NCI-H69 (cell line): ENCODE measurements at regions not wholly inside any gene's neighbourhood (a gene's known extent, or its start where the extent isn't known, plus 50 kb on each side); places are given as distances from the start of the nearest gene placed in this dataset.
A peak's percentile ranks its signal among the peaks of the same experiment; 100 is the strongest.

ENCODE experiments used
- DNase-seq: peaks from one replicate; lab custom pipeline; 2025; lab: John Stamatoyannopoulos, UW

DNA sequence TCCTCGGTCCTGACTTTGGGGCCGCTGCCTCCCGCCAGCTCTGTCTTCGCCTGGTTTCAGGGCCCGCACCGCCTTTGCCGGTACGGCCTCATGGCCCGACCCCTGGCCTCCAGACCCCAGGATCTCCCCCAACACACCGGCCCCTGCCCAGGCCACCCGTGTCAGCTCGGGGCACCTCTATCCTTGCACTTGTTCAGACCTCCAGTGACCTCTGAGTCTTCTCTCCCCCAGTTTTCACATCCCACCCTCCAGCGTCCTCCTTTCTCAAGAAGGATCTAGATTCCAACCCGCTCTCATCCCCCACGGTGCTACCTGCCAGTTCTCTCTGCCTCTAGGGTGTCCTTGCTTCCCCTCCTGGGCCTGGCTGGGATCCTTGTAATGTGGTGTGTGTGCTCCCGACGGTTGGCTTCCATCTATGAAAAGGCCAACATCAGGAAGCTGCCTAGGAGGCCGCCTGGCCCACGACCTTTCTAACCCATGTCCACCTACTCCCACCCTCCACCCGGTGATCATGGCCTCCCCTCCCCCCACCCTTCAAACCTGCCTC is 61.1 kb downstream of the SPATA31C2 start:
- no peak for DNase-seq

DNA sequence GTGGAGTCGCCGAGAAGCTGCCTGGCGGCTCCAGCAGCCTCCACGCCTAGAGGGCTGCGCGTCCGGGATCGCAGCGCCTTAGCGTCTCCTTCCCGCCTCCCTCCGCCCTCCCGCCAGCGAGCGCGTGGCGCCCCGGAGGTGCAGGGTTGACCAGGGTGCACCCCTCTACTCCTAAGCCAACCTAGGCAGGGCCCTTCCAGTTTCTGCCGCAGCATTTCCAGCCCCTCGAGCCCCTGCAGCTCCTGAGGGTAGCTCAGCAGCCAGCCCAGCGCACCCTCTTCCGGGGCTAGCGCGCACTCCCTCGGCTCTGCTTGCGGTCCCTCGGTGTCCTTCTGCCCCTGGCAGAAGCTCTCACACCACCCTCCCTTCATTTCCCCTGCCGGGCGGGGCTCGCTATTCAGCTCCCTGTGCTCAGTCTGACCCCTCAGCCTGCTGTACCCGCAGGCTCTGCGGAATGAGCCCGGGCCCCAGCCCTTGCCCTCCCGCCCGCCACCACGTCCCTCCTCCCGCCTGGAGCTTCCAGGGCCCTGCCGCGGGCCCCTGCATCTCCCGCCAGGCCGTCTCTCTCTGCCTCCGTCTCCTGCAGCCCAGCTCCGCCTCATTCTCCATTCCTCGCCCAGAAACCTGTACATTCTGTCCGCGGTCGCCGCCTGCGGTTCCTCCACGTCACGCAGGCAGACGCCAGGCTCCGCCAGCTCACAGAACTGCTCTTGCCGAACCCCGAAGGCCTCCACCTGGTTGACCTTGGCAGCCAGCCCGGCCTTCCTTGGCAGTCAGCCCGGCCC is 61.8 kb downstream of the SPATA31C2 start:
- DNase-seq: peak; percentile 70

DNA sequence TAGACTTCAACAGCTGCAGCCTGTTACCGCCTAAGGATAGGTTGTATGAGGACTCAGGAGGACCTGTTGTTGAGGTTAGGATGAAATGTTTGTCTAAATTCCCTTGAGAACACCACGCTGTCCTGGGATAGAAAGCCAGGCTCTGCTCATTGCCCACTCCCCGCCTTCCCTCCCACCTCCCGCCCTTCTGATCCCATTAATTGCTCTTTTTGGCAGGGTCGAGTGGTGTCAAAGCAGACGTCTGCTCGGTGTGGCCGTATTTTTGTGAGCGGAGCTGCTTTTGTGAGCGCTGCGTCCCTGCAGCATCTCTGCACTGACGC is 62.3 kb downstream of the SPATA31C2 start:
- no peak for DNase-seq

- no peak for DNase-seq
Measured at GRCh38 chr9:88075506-88075905, 62.8 kb downstream of the SPATA31C2 start.

- DNase-seq: no peak
Measured at GRCh38 chr9:88074931-88075330, 63.3 kb downstream of the SPATA31C2 start.

DNA sequence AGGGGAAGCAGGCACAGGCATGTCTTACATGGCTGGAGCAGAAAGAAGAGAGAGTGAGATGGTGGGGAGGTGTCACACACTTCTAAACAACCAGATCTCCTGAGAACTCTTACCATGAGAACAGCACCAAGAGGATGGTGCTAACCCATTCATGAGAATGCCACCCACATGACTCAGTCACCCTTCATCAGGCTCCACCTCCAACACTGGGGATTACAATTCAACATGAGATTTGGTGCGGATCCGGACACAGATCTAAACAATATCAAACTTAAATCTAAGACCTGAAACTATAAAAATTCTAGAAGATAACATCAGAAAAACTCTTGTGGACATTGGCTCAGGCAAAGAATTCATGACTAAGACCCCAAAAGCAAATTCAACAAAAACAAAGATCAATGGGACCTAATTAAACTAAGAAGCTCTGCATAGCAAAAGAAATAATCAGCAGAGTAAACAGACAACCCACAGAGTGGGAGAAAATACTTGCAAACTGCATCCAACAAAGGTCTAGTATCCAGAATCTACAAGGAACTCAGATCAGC is 65.4 kb downstream of the SPATA31C2 start:
- no peak for DNase-seq

- no peak for DNase-seq
Measured at GRCh38 chr9:88071331-88071730, 66.9 kb downstream of the SPATA31C2 start.

DNA sequence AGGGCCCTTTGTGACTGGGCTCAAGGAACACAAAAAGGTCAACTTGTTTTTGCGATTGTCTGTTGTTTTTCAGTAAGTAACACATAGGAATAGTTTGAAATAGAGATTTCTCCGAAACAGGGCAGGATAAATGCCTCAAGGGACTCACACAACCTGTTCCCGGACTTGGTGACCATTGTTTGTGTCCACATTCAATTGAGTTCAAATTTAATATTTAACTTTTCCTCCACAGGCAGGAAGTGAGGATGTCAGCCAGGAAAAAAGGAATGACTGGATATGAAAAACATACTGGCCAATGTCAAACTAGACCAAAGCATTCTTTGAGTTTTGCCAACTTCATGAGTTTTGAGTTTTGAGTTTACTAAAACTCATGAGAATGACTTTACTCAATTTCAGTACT is 72.7 kb downstream of the SPATA31C2 start:
- DNase-seq: no peak

GRCh38 chr9:88064554-88064953 is 73.7 kb downstream of the SPATA31C2 start:
- DNase-seq: no peak

DNA sequence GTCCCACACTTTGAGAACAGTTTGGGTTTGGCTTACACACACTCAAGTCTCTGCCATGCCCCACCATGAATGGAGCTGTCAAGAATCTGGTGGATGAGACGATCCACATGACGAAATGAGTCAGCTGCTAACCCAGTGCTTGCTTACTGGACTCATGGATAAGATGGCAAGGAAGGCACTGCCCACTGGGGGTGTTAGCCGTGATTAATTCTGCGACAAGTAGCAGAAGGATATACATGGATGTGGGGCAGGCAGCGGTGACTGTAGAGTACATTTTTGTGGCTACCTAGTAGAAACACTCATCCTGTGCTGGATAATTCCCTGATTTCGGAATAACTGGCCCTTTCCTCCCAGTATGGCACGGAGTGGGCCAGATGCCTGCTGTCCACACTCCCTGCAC is 77.5 kb downstream of the SPATA31C2 start:
- no peak for DNase-seq

DNA sequence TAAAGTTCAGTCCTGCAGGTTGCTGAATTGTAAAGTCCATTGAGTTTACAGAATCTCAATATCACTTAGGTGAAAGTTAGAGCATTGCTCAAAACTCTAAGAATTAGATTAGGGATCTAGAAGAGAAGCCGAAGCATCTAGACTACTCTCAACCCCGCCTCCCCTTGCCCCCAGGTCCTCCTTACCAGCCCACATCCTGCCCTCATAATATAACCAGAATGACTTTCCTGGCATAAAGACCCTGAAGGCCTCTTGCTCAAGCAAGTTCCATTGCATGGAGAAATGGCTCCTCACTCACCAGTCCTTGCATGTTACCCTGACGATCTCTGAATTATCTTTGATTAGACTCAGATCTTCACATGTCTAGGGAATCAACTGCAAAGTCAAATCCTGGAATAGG is 78.8 kb downstream of the SPATA31C2 start:
- DNase-seq: no peak

- no peak for DNase-seq
Measured at GRCh38 chr9:88056876-88057275, 81.4 kb downstream of the SPATA31C2 start.

GRCh38 chr9:88053856-88054501 is 79.6 kb upstream of the CDK20 start:
- no peak for DNase-seq

DNA sequence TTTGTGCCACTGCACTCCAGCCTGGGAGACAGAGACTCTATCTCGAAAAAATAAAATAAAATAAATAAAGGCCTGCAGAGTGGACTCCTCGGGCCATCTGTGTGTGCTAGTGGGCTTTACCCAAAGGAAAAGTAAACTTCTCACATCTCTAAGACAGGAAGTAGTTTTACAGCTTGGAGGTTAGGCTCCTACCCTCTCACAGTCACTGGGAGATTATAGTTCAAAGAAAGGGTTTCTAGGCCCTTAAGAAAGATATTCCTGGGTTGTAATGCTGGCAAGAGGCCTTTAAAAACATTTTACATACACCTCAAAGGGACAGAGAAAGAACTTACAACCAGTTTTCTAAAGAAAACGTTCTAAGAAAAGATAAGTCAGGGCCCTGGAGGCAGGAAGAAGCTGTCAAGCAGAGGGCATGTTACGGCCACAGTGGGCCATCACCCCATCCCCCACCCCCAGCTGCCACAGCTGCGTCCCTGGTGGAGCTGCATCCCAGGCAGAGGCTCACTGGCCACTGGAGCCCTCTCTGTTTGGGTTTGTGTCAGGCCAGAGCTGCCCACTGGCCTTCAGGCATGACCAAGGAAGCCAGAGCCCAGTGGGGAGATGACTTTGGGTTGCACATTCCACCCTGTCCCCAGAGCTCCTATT is 78.1 kb upstream of the CDK20 start:
- DNase-seq: no peak

DNA sequence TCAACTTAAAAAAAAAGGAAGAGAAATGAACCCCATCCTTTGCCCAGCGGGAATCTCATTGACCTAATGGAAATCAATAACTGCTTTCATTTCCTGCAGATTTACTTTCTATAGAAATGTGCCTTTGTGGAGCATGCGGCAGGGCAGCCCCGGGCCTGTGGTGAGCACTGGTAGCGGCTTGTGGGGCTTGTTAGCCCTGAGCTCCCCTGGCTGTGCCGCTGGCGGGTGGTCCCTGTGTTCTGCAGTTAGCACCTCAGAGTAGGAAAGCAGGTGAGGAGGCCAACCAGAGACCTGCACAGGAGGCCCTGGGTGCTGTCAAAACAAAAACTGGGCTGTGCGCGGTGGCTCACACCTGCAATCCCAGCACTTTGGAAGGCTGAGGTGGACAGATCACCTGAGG is 76.8 kb upstream of the CDK20 start:
- DNase-seq: no peak

- DNase-seq: no peak
Measured at GRCh38 chr9:88049677-88050307, 75.5 kb upstream of the CDK20 start.

DNA sequence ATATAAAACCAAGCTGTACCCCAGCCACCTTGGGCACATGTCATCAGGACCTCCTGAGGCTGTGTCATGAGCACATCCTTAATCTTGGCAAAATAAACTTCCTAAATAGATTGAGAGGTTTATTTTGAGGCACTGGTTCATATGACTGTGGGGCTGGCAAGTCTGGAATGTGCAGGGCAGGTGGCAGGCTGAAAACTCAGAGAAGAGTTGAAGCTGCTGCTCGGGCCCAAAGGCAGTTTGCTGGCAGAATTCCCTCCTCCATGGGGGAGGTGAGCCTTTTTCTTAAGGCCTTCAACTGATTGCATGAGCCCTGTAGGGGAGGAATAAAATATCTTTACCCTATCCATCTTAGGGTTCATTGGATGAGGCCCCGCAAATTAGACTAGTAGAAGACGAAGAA is 72.2 kb upstream of the CDK20 start:
- no peak for DNase-seq

- DNase-seq: no peak
Measured at GRCh38 chr9:88045686-88046085, 71.4 kb upstream of the CDK20 start.

DNA sequence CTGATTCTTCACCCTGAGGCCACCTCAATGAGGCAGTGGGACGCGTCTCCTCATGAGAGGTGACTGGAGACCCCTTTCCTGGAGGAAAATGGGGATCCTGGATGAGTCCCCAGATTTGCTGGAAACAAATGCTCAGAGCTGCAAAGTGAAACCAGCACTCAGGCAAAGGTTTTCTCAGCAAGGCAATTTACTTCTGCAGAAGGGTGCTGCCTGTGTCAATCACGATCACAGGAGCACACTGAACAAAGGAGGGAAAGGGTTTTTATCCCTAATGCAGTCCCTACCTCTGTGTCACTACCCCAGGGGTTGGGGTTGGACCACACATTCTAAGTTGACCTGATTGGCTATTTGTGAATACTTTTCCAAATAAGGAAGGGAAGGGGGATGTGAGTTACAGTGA is 69.9 kb upstream of the CDK20 start:
- DNase-seq: no peak

- DNase-seq: no peak
Measured at GRCh38 chr9:88043647-88044046, 69.3 kb upstream of the CDK20 start.

GRCh38 chr9:88041447-88041846 is 67.1 kb upstream of the CDK20 start:
- DNase-seq: no peak

GRCh38 chr9:88037285-88037845 is 63.0 kb upstream of the CDK20 start:
- no peak for DNase-seq
